Ovary (tissue), 7 donors: ENCODE measurements at regions not wholly inside any gene's neighbourhood (a gene's known extent, or its start where the extent isn't known, plus 50 kb on each side); places are given as distances from the start of the nearest gene placed in this dataset.

Source experiments
- DNase-seq, 5 donors: peaks; one replicate each; pipeline ENCODE4 v3.0.0-alpha.2; 2019 to 2020
- H3K27ac ChIP-seq, 2 donors: fragments of 200-600 bp; one replicate each; pipeline versions ENCODE4 v1.5.1 to v1.8.0; 2019 to 2022
- H3K27me3 ChIP-seq: fragments of 200-600 bp; one replicate; pipeline ENCODE4 v1.8.0; 2022
- H3K36me3 ChIP-seq: fragments of 200-600 bp; sonication (generic); one replicate; pipeline ENCODE4 v1.5.1; 2019
- H3K4me1 ChIP-seq: one replicate; pipeline ENCODE4 v1.8.1; 2013; ENCODE audit warnings: mild to moderate bottlenecking, moderate library complexity; ENCODE audit not compliant: insufficient read depth
- H3K4me3 ChIP-seq: fragments of 200-600 bp; sonication (generic); one replicate; pipeline ENCODE4 v1.5.1; 2017
- H3K9me3 ChIP-seq, 2 donors: fragments of 200-600 bp in 1 of 2; sonication (generic) in 1 of 2; one replicate each; pipeline versions ENCODE4 v1.5.1 to v1.8.1; 2013 to 2019; ENCODE audit warnings: mild to moderate bottlenecking in 1 of 2, moderate library complexity in 1 of 2
- EP300 ChIP-seq: sonication (generic); formaldehyde crosslinking; IDR thresholded peaks from one replicate; pipeline ENCODE4 v1.6.1; 2017; ENCODE audit warnings: antibody characterized with exemption
- POLR2A ChIP-seq: fragments of 450-650 bp; IDR thresholded peaks from one replicate; pipeline ENCODE4 v1.6.1; 2017; ENCODE audit warnings: antibody characterized with exemption, mild to moderate bottlenecking, moderate library complexity
- WGBS, 3 donors: extraction: QIAGEN DNeasy Blood & Tissue Kit in 1 of 3; methylation state at CpG; one replicate each; pipeline versions ENCODE4 v1.1.5 to v1.1.7; 2013 to 2017; 5-methylcytosine and 5-hydroxymethylcytosine counted together
- intact Hi-C, 4 donors: fragments of 100-400 bp; cut with DNase I; formaldehyde crosslinking; loops; one replicate each; pipeline versions ENCODE4 v1.11.0 to v1.15.1; 2022 to 2023
- TF ChIP-seq, protein P1 (sequence below), 3 donors: fragments of 450-650 bp in 2 of 3; fragments of 200-600 bp in 1 of 3; IDR thresholded peaks; one replicate each; pipeline versions ENCODE4 v1.5.1 to v1.8.0; 2016 to 2022; ENCODE audit warnings: antibody characterized with exemption in 3 of 3, mild to moderate bottlenecking in 1 of 3
- donor health status: DM: no; HTN: no; CAD: no; lungs with moderate emphysema.
- donor health status: DM: no; HTN: no; CAD: no.
- donor health status: Bipolar disorder and iron deficiency.
- donor health status: DM: no; HTN: no; CAD: no.
- donor health status: DM: yes; HTN: yes; CAD: no.

DNA sequence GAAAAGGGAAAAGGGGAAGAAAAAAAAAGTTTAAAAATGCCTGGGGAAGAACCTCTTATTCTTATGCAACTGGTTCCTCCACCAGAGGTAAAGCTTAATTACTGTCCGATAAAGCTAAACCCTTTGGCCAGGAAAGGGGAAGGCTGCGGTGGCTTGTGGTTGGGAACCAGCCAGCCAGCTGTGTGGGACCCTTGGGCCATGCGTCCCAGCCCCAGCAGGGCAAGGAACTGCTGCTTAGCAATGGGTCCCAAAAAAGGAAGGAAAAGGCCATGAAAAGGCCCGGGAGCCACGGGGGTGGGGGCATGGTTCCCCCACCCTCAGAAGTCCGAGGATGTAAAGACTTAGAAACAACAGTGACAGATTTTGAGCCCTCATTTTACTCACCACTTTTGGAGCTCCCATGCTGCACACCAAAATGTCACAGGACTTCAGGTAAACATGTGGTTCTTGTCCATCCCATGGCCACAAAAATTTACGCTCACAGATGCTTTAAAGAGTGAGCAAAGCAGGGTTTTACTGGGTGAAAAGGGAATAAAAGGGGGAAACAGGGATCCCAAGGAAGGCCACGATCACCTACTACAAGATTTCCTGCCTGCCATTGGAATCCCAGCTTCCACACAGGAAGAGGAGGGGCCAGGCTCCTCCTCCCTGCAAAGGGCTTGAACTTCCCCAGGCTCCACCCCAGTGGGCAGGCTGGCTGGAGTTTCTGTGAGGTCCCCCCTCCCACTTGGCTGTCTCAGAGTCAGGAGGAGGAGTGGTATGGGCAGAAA, 1234.7 kb upstream of the GJE1 start:
- no peaks in the 10 kb centered on the region for H3K9me3 ChIP-seq
- H3K27ac ChIP-seq = no peak overlapping the region
- DNase-seq = no peak
- TF ChIP-seq POLR2A (no peak), EP300 (no peak)
- TF ChIP-seq, protein P1, sequence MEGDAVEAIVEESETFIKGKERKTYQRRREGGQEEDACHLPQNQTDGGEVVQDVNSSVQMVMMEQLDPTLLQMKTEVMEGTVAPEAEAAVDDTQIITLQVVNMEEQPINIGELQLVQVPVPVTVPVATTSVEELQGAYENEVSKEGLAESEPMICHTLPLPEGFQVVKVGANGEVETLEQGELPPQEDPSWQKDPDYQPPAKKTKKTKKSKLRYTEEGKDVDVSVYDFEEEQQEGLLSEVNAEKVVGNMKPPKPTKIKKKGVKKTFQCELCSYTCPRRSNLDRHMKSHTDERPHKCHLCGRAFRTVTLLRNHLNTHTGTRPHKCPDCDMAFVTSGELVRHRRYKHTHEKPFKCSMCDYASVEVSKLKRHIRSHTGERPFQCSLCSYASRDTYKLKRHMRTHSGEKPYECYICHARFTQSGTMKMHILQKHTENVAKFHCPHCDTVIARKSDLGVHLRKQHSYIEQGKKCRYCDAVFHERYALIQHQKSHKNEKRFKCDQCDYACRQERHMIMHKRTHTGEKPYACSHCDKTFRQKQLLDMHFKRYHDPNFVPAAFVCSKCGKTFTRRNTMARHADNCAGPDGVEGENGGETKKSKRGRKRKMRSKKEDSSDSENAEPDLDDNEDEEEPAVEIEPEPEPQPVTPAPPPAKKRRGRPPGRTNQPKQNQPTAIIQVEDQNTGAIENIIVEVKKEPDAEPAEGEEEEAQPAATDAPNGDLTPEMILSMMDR (IDR thresholded peaks at IDR 0.05) = no peak
- intact Hi-C loops = no loop called here
- H3K4me3 ChIP-seq = no peak overlapping the region
- no peaks in the 10 kb centered on the region for H3K27me3 ChIP-seq
- no peaks in the 10 kb centered on the region for H3K36me3 ChIP-seq
- WGBS, 3 donors = 86 to 93% (median 91%) methylated on average over 8 of the region's 8 CpGs
- H3K4me1 ChIP-seq = no peaks in the 10 kb centered on the region

DNA sequence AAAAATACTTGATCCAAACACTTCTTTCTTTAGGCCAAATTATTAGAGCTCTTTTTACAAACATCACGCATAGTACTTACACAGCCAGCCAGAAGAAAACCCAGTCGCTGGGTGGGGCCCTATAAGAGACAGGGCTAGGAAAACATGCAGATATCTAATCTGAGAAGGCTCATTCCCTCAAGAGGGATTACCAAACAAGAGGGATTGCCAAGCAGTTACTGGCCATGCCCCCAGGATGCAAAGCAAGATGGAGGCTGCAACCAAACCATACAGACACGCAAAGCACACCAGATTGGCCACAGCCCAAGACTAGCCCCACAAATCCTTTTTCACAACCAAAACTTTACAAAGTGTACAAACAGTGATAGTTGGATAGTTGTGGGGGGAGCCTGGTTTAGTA, 1235.4 kb upstream of the GJE1 start:
- H3K4me3 ChIP-seq = no peak overlapping the region
- H3K36me3 ChIP-seq = no peaks in the 10 kb centered on the region
- H3K27ac ChIP-seq = no peak overlapping the region
- no peaks in the 10 kb centered on the region for H3K27me3 ChIP-seq
- 89 to 90% (median 89%) methylated on average over 3 of the region's 3 CpGs for WGBS, 3 donors
- no peak for TF ChIP-seq POLR2A
- no peak for TF ChIP-seq EP300
- TF ChIP-seq, protein P1 (IDR thresholded peaks at IDR 0.05) = no peak
- no peaks in the 10 kb centered on the region for H3K9me3 ChIP-seq
- no peaks in the 10 kb centered on the region for H3K4me1 ChIP-seq
- intact Hi-C loops = no loop called here
- DNase-seq = no peak

DNA sequence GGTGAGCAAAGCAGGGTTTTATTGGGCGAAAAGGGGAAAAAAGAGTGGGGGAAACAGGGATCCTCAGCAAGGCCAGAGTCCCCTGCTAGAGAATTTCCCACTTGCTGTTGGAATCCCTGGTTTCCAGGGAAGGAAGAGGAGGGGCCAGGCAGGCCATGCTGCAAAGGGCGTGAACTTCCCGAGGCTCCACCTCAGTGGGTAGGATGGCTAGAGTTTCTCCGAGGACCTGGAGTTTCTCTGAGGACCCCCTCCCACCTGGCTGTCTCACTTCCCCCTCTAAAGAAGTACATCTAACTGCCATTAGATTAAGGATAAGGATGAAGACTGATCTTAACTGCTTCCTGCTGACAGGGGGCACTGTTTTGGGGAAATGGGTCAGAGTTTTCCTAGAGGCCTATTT, 1239.3 kb upstream of the GJE1 start:
- Histone ChIP-seq H3K27me3 (no peaks in the 10 kb centered on the region), H3K9me3 (no peaks in the 10 kb centered on the region), H3K27ac (no peak overlapping the region), H3K36me3 (no peaks in the 10 kb centered on the region), H3K4me1 (no peaks in the 10 kb centered on the region), H3K4me3 (no peak overlapping the region)
- intact Hi-C loops = no loop called here
- no peak for DNase-seq
- TF ChIP-seq, protein P1 (IDR thresholded peaks at IDR 0.05) = no peak
- TF ChIP-seq EP300 = no peak
- no peak for TF ChIP-seq POLR2A
- WGBS, 3 donors = 70 to 92% (median 83%) methylated on average over 4 of the region's 4 CpGs

DNA sequence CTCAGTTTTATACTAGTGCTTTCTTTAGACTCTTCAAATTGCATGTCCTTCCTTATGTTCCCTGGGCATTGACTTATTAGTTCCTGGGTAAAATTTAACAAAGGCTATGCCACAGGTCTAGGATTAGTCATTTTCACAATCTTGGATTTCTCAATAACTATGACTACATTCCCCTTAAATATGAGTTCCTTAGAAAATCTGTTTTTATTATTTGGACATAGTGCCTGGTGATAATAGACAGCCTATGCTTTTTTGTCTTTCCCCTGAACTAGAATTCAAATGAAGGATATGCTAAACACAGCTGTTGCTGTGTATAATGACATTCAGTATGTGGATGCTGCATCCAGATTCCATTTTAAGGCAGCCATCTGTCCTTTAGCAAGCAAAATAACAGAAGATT, 1252.8 kb upstream of the GJE1 start:
- Histone ChIP-seq H3K4me1 (no peaks in the 10 kb centered on the region), H3K9me3 (no peaks in the 10 kb centered on the region), H3K36me3 (no peaks in the 10 kb centered on the region), H3K27ac (no peak overlapping the region), H3K27me3 (no peaks in the 10 kb centered on the region), H3K4me3 (no peak overlapping the region)
- intact Hi-C loops = no loop called here
- DNase-seq = no peak
- TF ChIP-seq EP300 = no peak
- TF ChIP-seq, protein P1 (IDR thresholded peaks at IDR 0.05) = no peak
- TF ChIP-seq POLR2A = no peak
